ENCODE measurements at regions not wholly inside any gene's neighbourhood (a gene's known extent, or its start where the extent isn't known, plus 50 kb on each side); places are given as distances from the start of the nearest gene placed in this dataset.

GRCh38 chr1:118564961-118565703, 380.1 kb upstream of the SPAG17 start:
- no peak for TF ChIP-seq POLR2A (IDR thresholded peaks at IDR 0.05)
- TF ChIP-seq CTCF (IDR thresholded peaks at IDR 0.05), result no peak
- no peak for DNase-seq (ENCODE audit: low spot score in 2 of 2)
- 77 to 82% methylated on average over 2 of the region's 2 CpGs for whole genome bisulfite sequencing, 2 donors
- no peak overlapping the region for H3K4me3 ChIP-seq (ENCODE audit: low read depth, poor library complexity, severe bottlenecking)
- intact Hi-C loops (cut with DNase I; ENCODE audit: low total_unique reads), result no loop called here

- WGBS, 2 donors, result 44 to 49% methylated on average over 6 of the region's 6 CpGs
- TF ChIP-seq CTCF (IDR thresholded peaks at IDR 0.05), result no peak
- no peak for TF ChIP-seq POLR2A (IDR thresholded peaks at IDR 0.05)
Measured at GRCh38 chr1:118563981-118564951, 379.2 kb upstream of the SPAG17 start.

GRCh38 chr1:118558933-118559332, 373.9 kb upstream of the SPAG17 start:
- intact Hi-C loops (cut with DNase I; ENCODE audit: low total_unique reads), result no loop called here
- no peak overlapping the region for H3K4me3 ChIP-seq (ENCODE audit: low read depth, poor library complexity, severe bottlenecking)
- TF ChIP-seq POLR2A (IDR thresholded peaks at IDR 0.05) (no peak), CTCF (IDR thresholded peaks at IDR 0.05) (no peak)
- WGBS, 2 donors, result 43 to 59% methylated on average over 3 of the region's 3 CpGs
- DNase-seq (ENCODE audit: low spot score in 2 of 2), result no peak

More at GRCh38 chr1:118563981-118564951, 379.2 kb upstream of the SPAG17 start:
- intact Hi-C loops (cut with DNase I; ENCODE audit: low total_unique reads), result no loop called here
- no peak overlapping the region for H3K4me3 ChIP-seq (ENCODE audit: low read depth, poor library complexity, severe bottlenecking)
- DNase-seq (ENCODE audit: low spot score in 2 of 2), result no peak

- WGBS, 2 donors, result 59 to 67% methylated on average over 2 of the region's 2 CpGs
- TF ChIP-seq POLR2A (IDR thresholded peaks at IDR 0.05) (no peak), CTCF (IDR thresholded peaks at IDR 0.05) (no peak)
- no peak for DNase-seq (ENCODE audit: low spot score in 2 of 2)
- H3K4me3 ChIP-seq (ENCODE audit: low read depth, poor library complexity, severe bottlenecking), result no peak overlapping the region
- intact Hi-C loops (cut with DNase I; ENCODE audit: low total_unique reads), result no loop called here
Measured at GRCh38 chr1:118556936-118557335, 371.9 kb upstream of the SPAG17 start.

GRCh38 chr1:118555638-118556037, 370.6 kb upstream of the SPAG17 start:
- WGBS, 2 donors, result 54% methylated on average over 3 of the region's 3 CpGs
- no peak overlapping the region for H3K4me3 ChIP-seq (ENCODE audit: low read depth, poor library complexity, severe bottlenecking)
- TF ChIP-seq CTCF (IDR thresholded peaks at IDR 0.05), result no peak
- TF ChIP-seq POLR2A (IDR thresholded peaks at IDR 0.05), result no peak
- no peak for DNase-seq (ENCODE audit: low spot score in 2 of 2)
- intact Hi-C loops (cut with DNase I; ENCODE audit: low total_unique reads), result no loop called here

Measured in lower leg skin (tissue), 4 donors.